Vagina (tissue), 2 donors: ENCODE measurements at regions not wholly inside any gene's neighbourhood (a gene's known extent, or its start where the extent isn't known, plus 50 kb on each side); places are given as distances from the start of the nearest gene placed in this dataset.

Experiments
- POLR2A ChIP-seq, 2 donors: fragments of 450-650 bp; IDR thresholded peaks; one replicate each; pipeline ENCODE4 v1.6.1; 2017; ENCODE audit warnings: antibody characterized with exemption in 2 of 2, mild to moderate bottlenecking in 2 of 2, moderate library complexity in 2 of 2
- POLR2AphosphoS5 ChIP-seq, 2 donors: sonication (generic); formaldehyde crosslinking; IDR thresholded peaks; one replicate each; pipeline ENCODE4 v1.9.0; 2017; ENCODE audit warnings: antibody characterized with exemption in 2 of 2, mild to moderate bottlenecking in 2 of 2, low read depth in 1 of 2; ENCODE audit not compliant: insufficient read depth in 1 of 2

- no peak for TF ChIP-seq POLR2AphosphoS5 (IDR thresholded peaks at IDR 0.05; ENCODE audit: insufficient read depth in 1 of 2, low read depth in 1 of 2)
- TF ChIP-seq POLR2A (IDR thresholded peaks at IDR 0.05): no peak
Observed at GRCh38 chr7:115748123-115748738, 282.3 kb downstream of the TFEC start.
